Ecto neural progenitor cell (in vitro differentiated cells): ENCODE measurements at regions not wholly inside any gene's neighbourhood (a gene's known extent, or its start where the extent isn't known, plus 50 kb on each side); places are given as distances from the start of the nearest gene placed in this dataset.

Experiments
- DNase-seq: peaks from one replicate; pipeline ENCODE4 v3.0.0-alpha.2; 2018; ENCODE audit warnings: low spot score

DNA sequence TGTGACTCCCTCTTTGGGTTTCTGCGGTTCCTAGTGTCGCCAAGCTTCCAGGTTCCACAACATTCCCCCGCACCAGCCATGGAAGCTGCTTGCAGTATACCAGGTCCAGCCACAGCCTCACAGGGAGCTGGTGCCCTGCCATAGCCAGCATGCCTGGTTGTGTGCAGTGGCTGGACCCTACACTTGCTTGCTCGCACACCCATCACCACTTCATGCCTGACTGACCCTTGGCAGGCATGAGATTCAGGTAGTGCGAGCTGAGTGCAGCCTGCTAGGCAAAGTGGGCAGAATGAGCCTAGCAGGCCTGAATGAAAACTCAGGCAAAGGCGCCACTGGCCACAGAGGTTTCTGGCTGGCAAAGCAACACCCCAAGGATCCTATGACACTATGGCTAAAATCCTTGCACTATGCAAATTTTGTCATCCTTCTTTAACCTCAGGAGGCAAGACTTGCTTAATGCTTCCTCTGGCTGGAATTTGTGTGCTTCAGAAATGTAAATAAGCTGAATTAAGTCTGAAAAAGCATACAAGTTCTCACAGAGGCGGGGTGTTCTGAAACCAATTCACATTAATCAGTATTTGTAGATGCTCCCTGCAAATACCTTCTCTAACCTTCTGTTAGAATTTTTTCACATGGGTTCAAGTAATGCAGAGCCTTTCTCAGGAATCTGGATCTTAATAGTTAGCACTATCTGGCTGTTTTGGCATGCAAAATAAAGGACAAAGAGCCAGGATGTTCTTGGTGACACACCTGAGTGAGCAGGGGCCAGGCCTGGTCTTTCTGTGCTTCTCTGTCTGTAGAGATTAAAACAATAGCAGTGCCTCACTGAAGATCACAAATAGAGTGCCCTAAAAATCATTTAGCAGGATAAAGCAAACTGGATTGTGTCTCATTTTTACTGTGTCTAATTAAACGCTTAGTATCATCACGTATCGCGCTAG, 256.9 kb downstream of the GPATCH2 start:
- no peak for DNase-seq

DNA sequence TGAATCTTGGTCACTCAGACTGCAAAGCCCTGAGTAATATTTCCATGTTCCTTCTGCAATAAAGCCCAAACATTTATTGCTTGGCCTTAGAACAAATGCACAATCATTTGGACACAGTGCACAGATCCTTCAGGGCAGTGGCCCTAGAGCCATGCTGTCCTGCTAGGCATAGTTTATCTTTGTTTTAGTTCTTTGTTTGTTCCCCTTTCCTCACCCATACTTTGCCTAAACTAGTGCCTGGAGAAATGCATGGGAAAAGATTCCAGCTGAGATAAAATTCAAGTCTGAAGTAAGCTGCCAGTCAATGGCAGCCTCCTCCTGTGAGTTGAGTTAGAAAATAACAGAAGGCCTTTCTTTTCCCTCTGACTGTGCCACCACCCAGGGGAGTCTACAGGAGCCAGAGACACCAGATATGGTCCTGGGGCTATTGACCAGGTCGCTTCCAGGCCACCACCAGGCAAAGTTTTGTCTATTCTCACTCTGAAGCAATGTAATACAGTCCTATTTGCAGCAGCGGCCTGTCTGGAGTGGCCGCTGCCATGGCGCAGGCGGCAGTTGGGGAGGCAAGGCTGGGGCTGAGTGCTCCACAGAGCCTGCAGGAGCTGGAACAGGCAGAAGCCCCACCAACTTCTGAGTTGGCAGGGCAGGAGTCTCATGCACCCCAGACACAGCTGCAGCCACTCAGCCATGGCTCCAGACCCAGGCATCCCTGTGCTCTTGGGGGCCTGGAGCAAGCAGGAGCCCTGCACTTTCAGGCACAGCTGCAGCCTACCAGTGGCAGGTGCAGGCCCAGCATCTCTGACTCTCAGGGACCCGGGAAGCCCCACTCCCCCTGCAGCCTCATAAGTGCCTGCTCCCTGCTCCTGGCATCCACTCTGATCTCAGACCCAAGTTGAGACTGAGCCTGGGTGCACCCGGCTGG, 258.6 kb downstream of the GPATCH2 start:
- no peak for DNase-seq

DNA sequence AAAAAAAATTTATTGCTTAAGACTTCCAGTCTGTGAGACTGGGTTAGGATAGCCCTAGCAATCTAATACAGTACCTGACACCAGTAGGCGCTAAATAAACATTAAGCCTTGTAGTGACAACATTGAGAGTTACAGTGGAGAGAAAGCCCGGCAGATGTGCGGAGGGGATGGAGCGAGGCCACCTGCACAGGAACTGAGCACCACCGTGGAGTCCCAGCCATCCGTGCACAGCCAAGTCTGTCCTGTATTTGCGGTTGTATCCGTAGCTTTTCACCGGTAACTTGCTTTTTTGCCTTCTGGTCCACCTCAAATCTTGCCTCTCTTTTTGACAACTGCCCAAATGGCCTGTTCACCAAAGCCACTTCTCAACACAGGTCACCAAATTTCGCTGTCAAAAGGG, 260.1 kb downstream of the GPATCH2 start:
- no peak for DNase-seq

DNA sequence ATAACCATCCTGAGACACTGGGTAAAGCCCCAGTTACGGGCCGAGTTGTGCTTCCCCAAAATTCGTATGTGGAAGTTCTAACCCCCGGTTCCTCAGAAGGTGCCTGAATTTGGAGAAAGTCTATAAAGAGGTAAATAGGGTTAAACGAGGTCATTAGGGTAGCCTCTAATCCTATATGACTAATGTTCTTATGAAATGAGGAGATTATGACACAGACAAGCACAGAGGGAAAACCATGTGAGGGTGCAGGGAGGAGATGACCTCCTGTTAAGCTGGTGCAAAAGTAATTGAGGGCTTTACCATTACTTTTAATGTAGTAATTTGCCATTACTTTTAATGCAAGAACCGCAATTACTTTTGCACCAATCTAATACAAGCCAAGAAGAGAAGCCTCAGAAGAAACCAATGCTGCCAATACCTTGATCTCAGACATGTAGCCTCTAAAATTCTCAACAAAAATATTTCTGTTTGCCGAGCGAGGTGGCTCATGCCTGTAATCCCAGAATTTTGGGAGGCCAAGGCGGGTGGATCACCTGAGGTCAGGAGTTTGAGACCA, 260.8 kb downstream of the GPATCH2 start:
- no peak for DNase-seq

DNA sequence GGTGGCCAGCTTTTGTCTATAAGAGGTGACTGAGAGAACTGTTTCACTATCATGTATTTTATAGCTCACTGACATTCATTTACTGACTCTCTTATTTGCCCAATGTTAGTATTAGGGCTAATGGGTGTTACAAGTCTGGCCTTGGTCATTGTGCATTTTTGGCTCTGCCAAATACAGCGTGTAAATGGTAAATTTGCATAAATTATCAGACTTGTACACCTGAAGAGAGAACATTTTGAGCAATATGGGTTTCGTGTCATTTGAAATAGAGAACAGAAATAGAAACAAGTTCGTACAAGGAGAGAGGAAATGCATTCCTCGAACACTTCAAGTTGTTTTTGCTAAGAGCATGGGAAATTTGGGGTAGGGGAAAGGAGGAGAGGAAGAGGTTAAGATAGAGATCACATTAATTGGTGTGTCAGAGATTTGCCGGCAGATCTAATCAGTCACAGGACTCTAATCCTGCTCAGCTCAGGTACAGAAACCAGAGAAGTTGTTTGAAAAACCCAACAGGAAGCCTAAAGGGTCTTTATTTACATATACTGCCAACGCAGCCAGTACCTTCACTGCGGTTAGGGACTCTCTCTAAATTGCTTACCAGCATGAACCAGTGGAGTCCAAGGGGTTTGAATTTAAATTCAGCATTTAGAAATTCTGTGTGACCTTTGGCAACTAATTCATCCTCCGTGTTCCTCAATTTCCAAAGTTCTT, 261.5 kb downstream of the GPATCH2 start:
- no peak for DNase-seq

DNA sequence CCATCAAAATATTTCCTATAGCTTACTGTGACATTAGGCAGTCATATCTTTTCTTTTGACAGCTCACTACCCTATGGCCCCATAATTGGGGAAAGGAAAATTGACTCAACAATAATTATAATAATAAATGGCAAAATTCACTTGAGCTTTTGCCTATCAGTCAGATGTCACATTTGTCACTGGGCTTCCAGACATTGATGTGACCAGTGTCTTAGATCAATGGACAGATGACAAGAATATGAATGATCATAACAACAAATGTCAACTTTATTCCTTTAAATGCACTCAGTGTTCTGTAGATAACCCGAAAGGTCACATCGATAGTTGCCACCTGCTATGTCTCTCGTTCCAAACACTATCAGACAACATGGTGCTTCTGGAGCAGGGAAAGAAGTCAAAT, 266.7 kb downstream of the GPATCH2 start:
- no peak for DNase-seq

DNA sequence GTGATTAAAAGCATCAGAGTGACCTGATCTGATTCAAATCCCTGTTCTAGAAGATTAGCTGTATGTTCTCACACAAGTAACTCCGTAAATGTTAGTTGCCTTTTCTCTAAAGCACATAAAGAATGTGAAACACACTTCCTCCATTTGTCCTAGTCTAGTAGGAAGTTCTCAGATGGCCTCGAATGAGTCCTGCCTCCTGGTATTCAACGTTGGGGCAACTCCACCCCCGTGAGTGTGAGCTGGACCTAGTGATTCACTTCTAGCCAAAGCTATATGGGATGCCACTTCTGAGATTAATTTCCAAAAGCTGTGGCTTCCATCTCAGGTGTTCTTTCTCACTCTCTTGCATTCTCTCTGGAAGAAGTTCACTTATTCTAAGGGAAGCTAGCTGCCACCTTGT, 267.6 kb downstream of the GPATCH2 start:
- no peak for DNase-seq

DNA sequence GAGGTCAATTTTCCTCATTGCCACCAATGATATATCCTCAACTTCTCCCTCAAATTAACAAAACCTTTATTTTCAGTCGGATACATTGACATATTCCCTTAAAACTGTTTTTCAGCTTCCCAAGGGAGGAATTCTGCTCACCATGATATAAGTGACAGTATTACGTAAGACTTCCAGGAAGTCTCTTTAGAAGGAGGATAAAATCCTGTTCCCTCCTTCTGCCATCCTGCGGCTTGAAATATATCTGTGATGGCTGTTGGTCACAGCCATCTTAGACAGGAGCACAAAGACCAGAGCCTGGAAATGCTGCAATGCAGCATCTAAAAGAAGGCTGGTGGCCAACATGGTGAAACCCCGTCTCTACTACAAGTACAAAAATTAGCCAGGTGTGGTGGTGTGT, 270.4 kb downstream of the GPATCH2 start:
- DNase-seq, result no peak

DNA sequence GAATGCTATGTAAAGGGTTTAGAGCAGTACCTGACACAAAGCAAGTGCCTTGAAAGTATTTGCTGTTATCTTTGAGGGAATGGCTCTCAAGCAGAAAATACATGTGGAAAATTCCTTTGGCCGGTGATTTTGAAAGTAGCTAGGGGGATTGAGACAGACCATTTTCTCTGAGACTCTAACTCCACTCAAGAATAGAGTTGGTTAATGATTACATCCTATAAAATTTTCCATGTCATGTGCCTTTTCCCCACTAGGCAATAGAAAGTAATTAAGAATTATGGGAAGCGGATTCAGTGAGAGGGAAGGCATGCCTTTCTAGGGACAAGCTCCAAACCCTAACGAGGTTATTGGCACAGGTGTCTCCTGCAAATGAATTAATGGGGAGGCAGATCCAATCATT, 276.0 kb downstream of the GPATCH2 start:
- DNase-seq, result no peak

DNA sequence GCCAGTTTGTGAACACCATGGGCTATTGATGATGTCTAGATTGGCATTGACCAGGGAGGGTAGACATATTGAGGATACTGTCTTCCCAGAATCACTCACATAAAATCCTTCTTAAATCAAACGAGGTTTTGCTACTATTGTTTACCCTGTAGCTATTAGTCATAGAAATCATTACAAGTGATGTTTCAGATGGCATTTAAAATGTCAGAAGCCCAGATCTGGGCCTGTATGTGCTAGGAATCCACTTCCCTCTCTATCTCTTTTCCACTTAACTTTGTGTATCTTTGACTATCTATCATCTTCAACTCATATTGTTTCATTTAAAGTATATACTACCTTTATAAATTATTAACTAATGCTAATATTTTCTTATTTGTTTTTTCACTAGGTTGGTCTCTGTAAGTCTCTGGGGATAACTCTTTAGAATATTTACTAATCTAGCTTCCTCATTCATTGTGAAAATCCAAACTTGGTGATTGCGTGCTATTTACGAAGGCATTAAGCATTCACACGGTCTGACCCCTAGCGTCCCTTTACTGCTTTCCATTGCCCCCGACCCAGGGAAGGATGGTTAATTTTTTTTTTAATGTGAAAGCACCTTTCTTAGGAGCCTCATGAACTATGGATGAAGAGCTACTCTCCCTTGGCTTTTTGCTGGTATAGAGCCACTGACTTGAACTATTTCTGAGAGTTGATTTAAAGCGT, 281.8 kb downstream of the GPATCH2 start:
- no peak for DNase-seq

DNA sequence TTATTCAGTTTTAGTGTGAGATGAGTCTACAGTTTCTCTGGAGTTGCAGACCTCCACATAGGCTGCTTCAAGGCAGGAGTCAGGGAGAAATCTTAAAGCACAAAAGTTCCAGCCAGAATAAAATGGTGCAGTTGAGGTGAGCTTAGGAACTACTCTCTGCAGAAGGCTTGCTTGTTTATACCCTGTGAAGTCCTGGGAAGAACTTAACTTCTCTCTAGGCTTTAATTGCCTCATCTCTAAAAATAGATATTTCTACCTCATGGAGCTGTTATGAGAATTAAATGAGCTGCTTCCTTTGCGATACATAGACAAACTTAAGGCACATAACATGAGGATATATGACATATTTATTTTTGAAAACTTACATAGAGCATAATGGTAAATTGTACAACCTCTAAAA, 286.2 kb downstream of the GPATCH2 start:
- DNase-seq, result no peak

DNA sequence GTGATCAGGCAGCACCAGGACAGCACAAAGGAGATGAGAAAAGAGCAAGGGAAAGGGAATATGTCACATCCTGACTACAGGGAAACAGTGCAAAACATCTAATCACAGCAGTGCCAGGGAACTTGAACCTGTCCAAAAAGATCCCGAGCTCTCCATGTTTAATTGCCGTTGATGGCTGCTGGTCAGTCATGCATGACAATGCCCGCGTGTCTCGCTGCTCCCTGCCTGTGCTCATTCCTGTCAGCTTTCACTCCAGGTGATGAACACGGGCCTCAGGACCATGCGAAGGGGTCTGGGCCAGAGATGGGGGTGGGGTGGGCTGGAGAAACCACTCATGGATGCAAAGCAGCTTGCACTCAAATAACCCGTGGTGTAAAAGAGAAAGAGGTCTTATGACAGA, 287.0 kb downstream of the GPATCH2 start:
- no peak for DNase-seq

DNA sequence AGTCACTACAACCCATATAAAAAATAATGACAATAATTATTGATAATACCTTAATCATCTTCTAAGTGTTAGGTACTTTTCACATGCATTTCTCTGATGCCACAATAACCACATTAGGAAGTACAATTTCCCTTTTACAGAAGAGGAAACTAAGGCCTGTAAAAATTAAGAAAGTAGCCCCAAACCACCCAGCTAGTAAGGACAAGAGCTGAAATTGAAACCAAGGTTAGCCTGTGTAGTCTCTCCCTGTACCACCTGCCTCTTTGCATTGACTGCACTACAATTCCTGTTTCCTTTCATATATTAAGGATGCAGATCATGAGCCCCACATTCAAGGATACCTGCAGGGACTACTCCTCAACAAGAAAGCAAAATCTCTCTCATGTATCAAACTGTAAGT, 288.8 kb downstream of the GPATCH2 start:
- no peak for DNase-seq

DNA sequence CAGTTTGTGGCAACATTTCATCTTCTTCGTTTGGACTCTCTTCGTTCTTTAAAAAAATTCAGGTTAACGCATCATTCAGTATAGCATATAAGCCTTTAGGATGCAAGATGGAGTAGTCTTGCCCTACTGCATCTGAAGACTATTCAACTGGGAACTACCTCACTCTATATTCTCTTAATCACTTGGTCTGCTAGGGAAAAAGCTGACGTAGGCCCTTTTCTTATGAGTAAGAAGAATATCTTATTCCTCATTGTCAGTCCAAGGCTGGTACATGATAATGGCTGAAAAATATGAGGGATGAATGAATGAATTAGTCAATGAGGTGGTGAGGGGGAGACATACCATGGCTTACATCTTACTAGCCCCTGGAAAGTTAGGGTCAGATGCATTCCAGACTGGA, 294.2 kb downstream of the GPATCH2 start:
- DNase-seq, result no peak

DNA sequence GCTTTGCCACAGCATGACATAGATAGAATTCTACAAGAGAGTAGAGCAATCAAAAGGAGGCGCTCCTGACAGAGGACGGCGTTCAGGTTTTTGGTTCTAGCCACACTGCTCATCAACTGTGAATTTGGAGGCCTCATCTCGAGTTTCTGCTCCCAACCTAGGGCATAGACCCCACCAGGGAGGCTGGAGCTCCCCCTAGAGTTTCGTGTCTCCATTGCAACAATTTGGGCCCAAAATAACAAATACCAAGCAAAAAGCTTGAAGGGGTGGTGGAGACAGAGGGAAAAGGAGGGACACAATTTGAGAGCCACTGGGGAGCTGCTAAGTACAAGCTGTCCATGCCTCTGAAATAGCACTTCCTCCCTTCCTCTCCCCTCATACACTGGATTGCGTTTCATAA, 297.0 kb downstream of the GPATCH2 start:
- peak; percentile 65 for DNase-seq

DNA sequence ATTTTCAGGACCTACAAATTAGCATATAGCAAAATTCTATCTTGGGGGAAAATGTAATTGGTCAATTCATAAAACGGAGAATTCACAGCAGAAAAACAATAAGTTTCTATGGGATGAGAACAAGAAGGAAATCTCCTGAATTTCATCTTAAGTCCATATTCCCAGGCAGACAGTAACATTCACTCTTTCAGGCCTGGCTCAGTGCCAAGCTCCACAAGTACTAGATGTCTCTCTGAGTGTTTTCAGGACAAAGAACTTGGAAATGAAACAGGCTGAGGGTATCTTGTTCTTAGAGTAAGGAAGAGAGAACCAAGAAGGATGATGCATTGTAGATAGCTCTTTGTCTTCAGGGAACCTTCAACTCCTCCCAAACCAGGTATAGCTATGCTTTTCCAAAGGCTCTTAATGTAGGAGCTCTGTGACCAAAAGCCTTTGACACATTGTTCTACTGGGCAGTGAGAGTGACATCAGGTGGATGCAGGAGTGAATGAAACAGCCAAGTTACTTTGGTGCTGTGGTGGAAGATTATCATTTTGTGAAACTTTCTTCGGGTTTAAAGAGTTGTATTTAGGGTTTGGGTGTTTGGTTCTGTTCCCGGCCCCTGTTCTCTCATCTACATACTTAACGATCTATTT, 298.3 kb downstream of the GPATCH2 start:
- DNase-seq, result no peak

DNA sequence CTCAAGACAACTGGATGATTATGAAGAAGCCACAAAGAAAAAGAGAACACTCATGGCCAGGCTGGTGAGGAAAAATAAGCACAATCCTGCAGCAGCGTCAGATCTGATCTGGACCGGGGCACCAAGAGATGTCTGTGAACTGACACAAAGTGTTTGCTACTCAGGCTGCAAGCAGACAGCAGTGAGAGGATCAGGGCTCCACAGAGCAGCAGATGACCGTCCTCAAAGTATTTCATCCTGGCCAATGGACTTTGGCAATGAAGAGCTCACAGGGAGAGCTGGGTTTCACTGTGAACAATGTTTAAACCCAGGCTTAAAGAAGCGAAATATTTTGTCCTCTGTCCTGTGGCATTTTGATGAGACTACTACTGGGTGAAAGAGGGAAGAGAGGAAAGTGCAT, 299.2 kb downstream of the GPATCH2 start:
- no peak for DNase-seq

DNA sequence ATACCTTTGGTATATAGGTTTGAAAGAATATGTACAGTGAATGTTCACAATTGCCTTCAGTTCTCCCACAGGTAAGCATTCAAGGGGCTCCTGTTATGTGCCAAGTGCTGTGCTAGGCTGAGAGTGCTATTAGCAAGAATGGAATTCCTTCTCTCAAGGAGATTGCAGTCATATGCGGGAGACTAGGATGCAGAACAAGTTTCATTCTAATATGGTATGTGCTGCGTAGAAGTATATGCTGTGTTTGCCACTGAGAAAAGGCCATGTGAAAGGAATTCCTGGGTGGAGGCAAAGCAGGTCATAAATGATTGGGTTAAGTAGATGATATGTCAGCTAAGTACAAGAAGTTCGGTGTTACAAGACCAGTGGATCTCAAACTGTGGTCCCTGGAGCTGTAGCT, 303.0 kb downstream of the GPATCH2 start:
- DNase-seq, result no peak

DNA sequence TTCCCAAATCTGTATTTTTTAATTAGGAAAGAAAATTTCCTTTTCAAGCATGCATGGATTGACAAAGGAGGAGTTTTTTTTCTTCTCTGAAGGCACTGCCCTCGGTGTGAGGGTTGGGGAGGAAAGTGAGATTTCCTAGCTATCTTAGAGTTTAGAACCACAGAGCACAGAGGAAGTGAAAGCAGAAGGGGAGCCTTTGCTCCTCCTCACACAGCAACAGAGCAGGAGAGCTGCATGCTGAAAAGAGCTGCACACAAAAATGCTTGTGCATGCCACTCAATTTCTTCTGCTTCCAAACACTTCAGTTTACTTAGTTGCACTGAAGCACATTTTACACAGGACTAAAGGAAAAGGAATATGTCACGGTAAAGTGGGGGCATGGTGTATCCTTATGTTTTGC, 308.1 kb downstream of the GPATCH2 start:
- no peak for DNase-seq

DNA sequence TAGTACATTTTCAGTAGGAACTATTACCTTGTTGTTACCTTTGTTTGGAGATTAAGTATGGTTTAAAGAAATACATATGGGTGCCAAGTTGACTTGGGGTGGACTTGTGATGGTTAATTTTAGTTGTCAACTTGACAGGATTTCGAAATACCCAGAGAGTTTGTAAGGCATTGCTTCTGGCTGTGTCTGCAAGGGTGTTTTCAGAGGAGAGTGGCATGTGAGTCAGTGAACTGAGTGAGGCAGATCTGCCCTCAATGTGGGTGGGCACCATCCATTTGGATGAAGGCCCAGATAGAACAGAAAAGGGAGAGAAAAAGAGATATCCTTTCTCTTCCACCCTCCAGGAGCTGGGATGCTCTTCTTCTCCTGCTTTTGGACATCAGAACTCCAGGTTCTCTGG, 315.5 kb downstream of the GPATCH2 start:
- no peak for DNase-seq

DNA sequence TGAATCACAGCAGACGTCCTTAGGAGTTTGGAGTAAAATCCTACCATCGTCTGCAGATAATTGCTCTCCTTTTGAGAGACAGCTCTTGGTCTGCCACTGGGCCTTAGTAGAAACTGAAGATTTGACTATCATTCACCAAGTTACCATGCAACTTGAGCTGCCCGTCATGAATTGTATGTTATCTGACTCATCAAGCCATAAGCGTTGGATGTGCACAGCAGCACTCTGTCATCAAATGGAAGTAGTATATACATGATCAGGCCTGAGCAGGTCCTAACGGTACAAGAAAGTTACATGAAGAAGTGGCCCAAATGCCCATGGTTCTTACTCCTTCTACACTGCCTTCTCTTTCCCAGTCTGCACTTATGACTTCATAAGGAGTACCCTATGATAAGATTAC, 317.8 kb downstream of the GPATCH2 start:
- DNase-seq, result no peak
